K562 (cell line): ENCODE measurements at regions not wholly inside any gene's neighbourhood (a gene's known extent, or its start where the extent isn't known, plus 50 kb on each side); places are given as distances from the start of the nearest gene placed in this dataset.

Source experiments
- ATAC-seq: fragments of 200-7000 bp; cut with Tn5 transposase; 3 replicates; pipeline ENCODE4 v1.9.1; 2020; ENCODE audit warnings: moderate library complexity
- BruUV-seq: library from RNA; stranded (reverse); fragments of 400-500 nt; replicated peaks from 2 replicates; lab custom pipeline; 2021; lab: Mats Ljungman, UMichigan
- CTCF ChIA-PET: fragments of 300-600 bp; formaldehyde crosslinking; extraction: SDS; loops from one replicate; lab custom pipeline; 2021; ENCODE audit warnings: low intra/inter-chr PET ratio; lab: Yijun Ruan, JAX
- POLR2A ChIA-PET: fragments of 300-600, 350-650 bp; sonication (Branson Sonifier 250); formaldehyde crosslinking; extraction: SDS; loops from one replicate; lab custom pipeline; 2021; ENCODE audit warnings: antibody characterized with exemption, inconsistent platforms; lab: Yijun Ruan, JAX
- DNase-seq, 4 experiments: peaks; one replicate each; pipeline versions ENCODE4 v3.0.0 to v3.0.0-alpha.2; 2011 to 2018; ENCODE audit warnings: low spot score in 3 of 4, mixed read lengths in 3 of 4; ENCODE audit errors: extremely low read depth in 1 of 4
- FAIRE-seq: peaks from 2 replicates; lab custom pipeline; 2011; peaks lifted over from hg19 to GRCh38; lab: Jason Lieb, UNC
- H2AFZ ChIP-seq: 2 replicates; pipeline ENCODE4 v1.6.0; 2011; ENCODE audit warnings: low read depth, low read length, control low read depth, inconsistent platforms
- H3K27ac ChIP-seq: fragments of 200-600 bp; 3 replicates; pipeline ENCODE4 v1.8.0; 2011; ENCODE audit warnings: low read depth, mild to moderate bottlenecking, control low read depth, inconsistent platforms, low read length, moderate library complexity, mixed read lengths; ENCODE audit errors: extremely low read depth
- H3K27me3 ChIP-seq, 2 experiments: fragments of 300-600 bp in 1 of 2; 2 replicates in 1 of 2; 3 replicates in 1 of 2; pipeline versions ENCODE4 v1.6.0 to v1.8.0; 2011; ENCODE audit warnings: inconsistent platforms in 2 of 2, low read length in 2 of 2, mild to moderate bottlenecking in 1 of 2, mixed read lengths in 1 of 2, moderate library complexity in 1 of 2; ENCODE audit not compliant: control insufficient read depth in 2 of 2, insufficient read depth in 2 of 2
- H3K36me3 ChIP-seq: fragments of 300-600 bp; 3 replicates; pipeline ENCODE4 v1.8.0; 2011; ENCODE audit warnings: mild to moderate bottlenecking, low read length, inconsistent platforms; ENCODE audit not compliant: control insufficient read depth, insufficient read depth
- H3K4me1 ChIP-seq, 2 experiments: fragments of 200-600 bp in 1 of 2; replicated peaks in 1 of 2; 2 replicates in 1 of 2; 3 replicates in 1 of 2; pipeline versions ENCODE4 v1.5.1 to v1.8.0; 2011; ENCODE audit warnings: inconsistent platforms in 2 of 2, low read length in 2 of 2, mild to moderate bottlenecking in 1 of 2, mixed read lengths in 1 of 2, moderate library complexity in 1 of 2; ENCODE audit not compliant: control insufficient read depth in 2 of 2, insufficient read depth in 2 of 2
- H3K4me2 ChIP-seq: 2 replicates; pipeline ENCODE4 v1.6.1; 2011; ENCODE audit warnings: low read length, control low read depth, inconsistent platforms, mixed read lengths; ENCODE audit not compliant: insufficient read depth
- H3K4me3 ChIP-seq: fragments of 200-600 bp; sonication (generic), shearing (Covaris generic); 2 replicates; pipeline ENCODE4 v1.5.1; 2016; ENCODE audit warnings: control low read depth, inconsistent platforms
- H3K79me2 ChIP-seq: fragments of 200-600 bp; 3 replicates; pipeline ENCODE4 v1.8.0; 2011; ENCODE audit warnings: low read length, inconsistent platforms; ENCODE audit not compliant: control insufficient read depth, insufficient read depth
- H3K9ac ChIP-seq, 2 experiments: 2 replicates each; pipeline versions ENCODE4 v1.6.0 to v1.6.1; 2011; ENCODE audit warnings: low read depth in 2 of 2, low read length in 2 of 2, control low read depth in 1 of 2, inconsistent platforms in 1 of 2, mild to moderate bottlenecking in 1 of 2, mixed read lengths in 1 of 2; ENCODE audit not compliant: insufficient read depth in 1 of 2
- H3K9me1 ChIP-seq: one replicate; pipeline ENCODE4 v1.6.0; 2011; ENCODE audit warnings: inconsistent platforms, mild to moderate bottlenecking, low read length, moderate library complexity; ENCODE audit not compliant: control insufficient read depth, insufficient read depth
- H3K9me3 ChIP-seq: replicated peaks from 2 replicates; pipeline ENCODE4 v1.5.1; 2011; ENCODE audit warnings: low read depth, low read length, inconsistent platforms; ENCODE audit not compliant: control insufficient read depth, insufficient read depth
- H4K20me1 ChIP-seq: replicated peaks from 2 replicates; pipeline ENCODE4 v1.6.1; 2011; ENCODE audit warnings: low read length, inconsistent platforms, mixed read lengths; ENCODE audit not compliant: control insufficient read depth, insufficient read depth
- ESRRB ChIP-seq: fragments of 250-450 bp; sonication (Bioruptor Pico); IDR thresholded peaks from 2 replicates; pipeline ENCODE4 v1.5.0; 2020; ENCODE audit warnings: mild to moderate bottlenecking, moderate library complexity, borderline replicate concordance
- ETS2 ChIP-seq: IDR thresholded peaks from 2 replicates; pipeline ENCODE4 v1.6.1; 2016; ENCODE audit warnings: borderline replicate concordance, missing genetic modification characterization, mild to moderate bottlenecking, moderate library complexity, missing compliant biosample characterization; ENCODE audit not compliant: poor library complexity, severe bottlenecking
- KHSRP ChIP-seq: fragments of 450-650 bp; IDR thresholded peaks from 2 replicates; pipeline ENCODE4 v1.6.1; 2017
- MAFK ChIP-seq: IDR thresholded peaks from 2 replicates; pipeline ENCODE4 v1.6.1; 2011; ENCODE audit warnings: low read length, improper control_type of control experiment
- PBX2 ChIP-seq, 2 experiments: IDR thresholded peaks in 1 of 2; conservative IDR thresholded peaks in 1 of 2; 2 replicates each; pipeline ENCODE4 v1.6.1; 2016; ENCODE audit warnings: low read depth in 2 of 2, mild to moderate bottlenecking in 1 of 2, missing compliant biosample characterization in 1 of 2, missing genetic modification characterization in 1 of 2, moderate library complexity in 1 of 2
- POLR2A ChIP-seq: fragments of 450-650 bp; conservative IDR thresholded peaks from 2 replicates; pipeline ENCODE4 v1.6.1; 2016
- PTTG1 ChIP-seq: fragments of 450-650 bp; IDR thresholded peaks from 2 replicates; pipeline ENCODE4 v1.6.1; 2016; ENCODE audit warnings: low read depth, mild to moderate bottlenecking, missing genetic modification characterization, missing compliant biosample characterization
- RB1 ChIP-seq: fragments of 450-650 bp; IDR thresholded peaks from 2 replicates; pipeline ENCODE4 v1.6.1; 2017; ENCODE audit warnings: low read depth, mild to moderate bottlenecking
- STAG1 ChIP-seq: sonication (generic); formaldehyde crosslinking; IDR thresholded peaks from 2 replicates; pipeline ENCODE4 v1.5.0; 2020; ENCODE audit warnings: missing genetic modification reagents, borderline replicate concordance
- TAF9B ChIP-seq: fragments of 450-650 bp; IDR thresholded peaks from 2 replicates; pipeline ENCODE4 v1.6.1; 2018; ENCODE audit warnings: mild to moderate bottlenecking; ENCODE audit not compliant: partially characterized antibody
- TBP ChIP-seq: optimal IDR thresholded peaks from 2 replicates; pipeline ENCODE3; 2011; ENCODE audit warnings: low read depth, low read length, improper control_type of control experiment
- ZC3H8 ChIP-seq: fragments of 450-650 bp; IDR thresholded peaks from 2 replicates; pipeline ENCODE4 v1.6.1; 2017
- ZNF324 ChIP-seq: fragments of 250-450 bp; sonication (Bioruptor Pico); IDR thresholded peaks from 2 replicates; pipeline ENCODE4 v1.4.0; 2020; ENCODE audit warnings: mild to moderate bottlenecking
- ZNF77 ChIP-seq: fragments of 250-450 bp; sonication (Bioruptor Pico); IDR thresholded peaks from 2 replicates; pipeline ENCODE4 v1.5.0; 2020
- WGBS: fragments of 100-300 bp; shearing (Covaris generic); methylation state at CpG from one replicate; pipeline ENCODE4 v1.1.6; 2016; ENCODE audit warnings: low coverage, mixed read lengths; ENCODE audit not compliant: insufficient coverage; ENCODE audit errors: missing lambda C conversion rate; 5-methylcytosine and 5-hydroxymethylcytosine counted together
- in situ Hi-C: fragments of 300-500 bp; cut with MboI; formaldehyde crosslinking; loops from 4 replicates; pipeline ENCODE4 v1.15.0; 2018; ENCODE audit warnings: inconsistent platforms, mixed read lengths
- intact Hi-C: fragments of 100-400 bp; cut with micrococcal nuclease; formaldehyde crosslinking; loops from 2 replicates; pipeline ENCODE4 v1.14.2; 2022

GRCh38 chr2:151038516-151038915, 223.1 kb downstream of the RBM43 start (continued):
- TF ChIP-seq PTTG1 (tag): no peak
- no peak for TF ChIP-seq ZC3H8
- TF ChIP-seq, all 486 proteins: peak for 0

- H3K9me3 ChIP-seq: no peaks in the 10 kb centered on the region
- ChIA-PET POLR2A (interaction anchor here (0.9 kb wide), 1 partner anchor 13 kb away, joined by 3 read pairs; no protein-coding TSS in a partner anchor), CTCF (no interaction called here)
- FAIRE-seq: no peak
- no peak overlapping the region for H3K4me3 ChIP-seq
- WGBS: 0% methylated on average over 4 of the region's 4 CpGs
- no peak overlapping the region for H3K27ac ChIP-seq
- no peaks in the 10 kb centered on the region for H3K9me1 ChIP-seq
- H3K36me3 ChIP-seq: no peaks in the 10 kb centered on the region
- no peaks in the 10 kb centered on the region for H3K79me2 ChIP-seq
- H2AFZ ChIP-seq: no peak overlapping the region
- no peak for ATAC-seq
- H4K20me1 ChIP-seq: no peaks in the 10 kb centered on the region
- H3K4me1 ChIP-seq: no peaks in the 10 kb centered on the region
- TF ChIP-seq STAG1 (CRISPR knock-in tag): no peak
- no peak for TF ChIP-seq KHSRP
- TF ChIP-seq PBX2 (CRISPR knock-in tag; IDR thresholded peaks at IDR 0.05; ENCODE audit: low read depth): no peak
- TF ChIP-seq PBX2 (tag; conservative IDR thresholded peaks at IDR 0.05; ENCODE audit: low read depth): no peak
- TF ChIP-seq MAFK: no peak
- TF ChIP-seq RB1: no peak
- TF ChIP-seq TBP: no peak
- no peak for TF ChIP-seq ZNF77
- TF ChIP-seq ESRRB (CRISPR knock-in tag): no peak
- TF ChIP-seq ZNF324 (CRISPR knock-in tag): no peak
- no peak for TF ChIP-seq TAF9B
- TF ChIP-seq ETS2 (tag): no peak
- TF ChIP-seq POLR2A: no peak
- H3K4me2 ChIP-seq: no peak overlapping the region
- no peak for DNase-seq
- no TSS peak for BruUV-seq
- no peaks in the 10 kb centered on the region for H3K27me3 ChIP-seq
- H3K9ac ChIP-seq: no peak overlapping the region
- in situ Hi-C loops: no loop called here
- intact Hi-C loops: no loop called here
Observed at GRCh38 chr2:151037434-151037833, 224.2 kb downstream of the RBM43 start.
